BJ (cell line): ENCODE measurements at regions not wholly inside any gene's neighbourhood (a gene's known extent, or its start where the extent isn't known, plus 50 kb on each side); places are given as distances from the start of the nearest gene placed in this dataset.

Experiments
- CTCF ChIA-PET: fragments of 350-600 bp; formaldehyde crosslinking; extraction: SDS; loops from one replicate; lab custom pipeline; 2021; ENCODE audit warnings: antibody characterized with exemption, inconsistent platforms; lab: Yijun Ruan, JAX
- POLR2A ChIA-PET: fragments of 300-600 bp; sonication (Branson Sonifier 250); formaldehyde crosslinking; extraction: SDS; loops from one replicate; lab custom pipeline; 2021; ENCODE audit warnings: antibody characterized with exemption; lab: Charles Lee
- DNase-seq: peaks from one replicate; pipeline ENCODE4 v3.0.0-alpha.2; 2011; ENCODE audit warnings: low read depth
- H3K27me3 ChIP-seq: 2 replicates; pipeline ENCODE4 v1.6.0; 2011; ENCODE audit warnings: low read length; ENCODE audit not compliant: control insufficient read depth, insufficient read depth
- H3K36me3 ChIP-seq: 2 replicates; pipeline ENCODE4 v1.5.1; 2011; ENCODE audit warnings: low read length; ENCODE audit not compliant: control insufficient read depth, insufficient read depth
- H3K4me3 ChIP-seq: 2 replicates; pipeline ENCODE4 v1.5.1; 2011; ENCODE audit warnings: low read depth, mild to moderate bottlenecking, control low read depth, low read length
- CTCF ChIP-seq: IDR thresholded peaks from 2 replicates; pipeline ENCODE4 v1.5.1; 2011; ENCODE audit warnings: low read depth, mild to moderate bottlenecking, control low read depth, inconsistent platforms, low read length, moderate library complexity; ENCODE audit not compliant: insufficient read depth

- H3K4me3 ChIP-seq: no peak overlapping the region
- POLR2A ChIA-PET: no interaction called here
- DNase-seq: no peak
- H3K27me3 ChIP-seq: no peaks in the 10 kb centered on the region
- CTCF ChIA-PET: no interaction called here
- TF ChIP-seq CTCF: no peak
- H3K36me3 ChIP-seq: no peaks in the 10 kb centered on the region
These were observed 114.1 kb downstream of the SLC16A9 start for GRCh38 chr10:59595593-59595992.

- ChIA-PET POLR2A (no interaction called here), CTCF (no interaction called here)
- no peak for DNase-seq
These were observed 115.9 kb downstream of the SLC16A9 start for GRCh38 chr10:59593768-59594167.

GRCh38 chr10:59589796-59590195 is 119.9 kb downstream of the SLC16A9 start:
- no peak for DNase-seq
- H3K27me3 ChIP-seq: no peaks in the 10 kb centered on the region

More at GRCh38 chr10:59593768-59594167, 115.9 kb downstream of the SLC16A9 start:
- Histone ChIP-seq H3K4me3 (no peak overlapping the region), H3K36me3 (no peaks in the 10 kb centered on the region), H3K27me3 (no peaks in the 10 kb centered on the region)
- TF ChIP-seq CTCF: no peak

GRCh38 chr10:59588791-59589190 is 120.9 kb downstream of the SLC16A9 start:
- TF ChIP-seq CTCF: no peak
- no peak for DNase-seq
- CTCF ChIA-PET: no interaction called here
- H3K27me3 ChIP-seq: no peaks in the 10 kb centered on the region
- POLR2A ChIA-PET: no interaction called here
- H3K36me3 ChIP-seq: no peaks in the 10 kb centered on the region
- no peak overlapping the region for H3K4me3 ChIP-seq

More at GRCh38 chr10:59589796-59590195, 119.9 kb downstream of the SLC16A9 start:
- TF ChIP-seq CTCF: no peak
- Histone ChIP-seq H3K4me3 (no peak overlapping the region), H3K36me3 (no peaks in the 10 kb centered on the region)
- POLR2A ChIA-PET: no interaction called here
- CTCF ChIA-PET: interaction anchor here (0.8 kb wide), 1 partner anchor 350 kb away, joined by 3 read pairs; no protein-coding TSS in a partner anchor

- no peak overlapping the region for H3K4me3 ChIP-seq
- ChIA-PET CTCF (interaction anchor here (0.5 to 1.1 kb wide), 2 partner anchors 37 to 1057 kb away, joined by 3 to 4 read pairs; no protein-coding TSS in a partner anchor), POLR2A (no interaction called here)
- no peaks in the 10 kb centered on the region for H3K27me3 ChIP-seq
- no peaks in the 10 kb centered on the region for H3K36me3 ChIP-seq
- no peak for TF ChIP-seq CTCF
- DNase-seq: no peak
These were observed 121.9 kb downstream of the SLC16A9 start for GRCh38 chr10:59587756-59588140.
